Spleen (tissue), 7 donors: ENCODE measurements at regions not wholly inside any gene's neighbourhood (a gene's known extent, or its start where the extent isn't known, plus 50 kb on each side); places are given as distances from the start of the nearest gene placed in this dataset.

Source experiments
- CTCF ChIP-seq, 11 experiments: fragments of 200-600 bp in 7 of 11; fragments of 450-650 bp in 4 of 11; sonication (generic) in 4 of 11; IDR thresholded peaks in 8 of 11; conservative IDR thresholded peaks in 3 of 11; 1 replicate in 7 of 11; 2 replicates in 4 of 11; pipeline versions ENCODE4 v1.4.0 to v1.8.0; 2016 to 2021; ENCODE audit warnings: antibody characterized with exemption in 11 of 11, inconsistent platforms in 4 of 11, mild to moderate bottlenecking in 1 of 11
- POLR2A ChIP-seq, 3 donors: fragments of 450-650 bp; IDR thresholded peaks; one replicate each; pipeline ENCODE4 v1.5.1; 2017; ENCODE audit warnings: antibody characterized with exemption in 3 of 3, mild to moderate bottlenecking in 1 of 3
- donor health status: DM: no; HTN: no; CAD: no; lungs with moderate emphysema.
- donor health status: DM: no; HTN: no; CAD: no.
- donor health status: DM: no; HTN: no; CAD: no.

DNA sequence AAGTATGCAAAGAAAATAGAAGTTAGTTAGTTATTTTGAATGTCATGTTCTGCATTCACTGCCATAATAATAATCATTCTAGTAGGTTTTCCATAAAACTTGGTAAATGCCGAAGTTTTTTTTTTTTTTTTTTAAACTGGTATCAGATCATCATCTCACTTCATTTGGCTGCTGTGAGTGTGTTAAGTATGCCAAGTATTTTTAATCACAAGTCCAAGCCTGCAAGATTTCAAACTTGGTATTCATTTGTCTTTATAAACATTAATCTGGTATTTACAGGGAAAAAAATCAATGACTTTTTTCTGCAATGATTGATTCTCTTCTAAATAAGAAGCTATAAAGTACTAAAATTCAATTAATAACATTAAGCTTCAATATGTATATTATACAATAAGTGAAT is 248.9 kb downstream of the CCDC59 start:
- TF ChIP-seq CTCF (IDR thresholded peaks at IDR 0.05 in 8 of 11, conservative IDR thresholded peaks at IDR 0.05 in 3 of 11) (no peak), POLR2A (IDR thresholded peaks at IDR 0.05) (no peak)
